Panc1 (cell line): ENCODE measurements at regions not wholly inside any gene's neighbourhood (a gene's known extent, or its start where the extent isn't known, plus 50 kb on each side); places are given as distances from the start of the nearest gene placed in this dataset.

Source experiments
- CTCF ChIP-seq: fragments of 450-650 bp; IDR thresholded peaks from 2 replicates; pipeline ENCODE4 v1.5.1; 2017; ENCODE audit warnings: mild to moderate bottlenecking
- POLR2AphosphoS5 ChIP-seq: IDR thresholded peaks from 2 replicates; pipeline ENCODE4 v1.6.1; 2012; ENCODE audit warnings: mild to moderate bottlenecking, low read depth, low read length, moderate library complexity

- no peak for TF ChIP-seq CTCF
- no peak for TF ChIP-seq POLR2AphosphoS5
Measured at GRCh38 chr14:44699391-44699790, 192.3 kb upstream of the FSCB start.
